ENCODE measurements at regions not wholly inside any gene's neighbourhood (a gene's known extent, or its start where the extent isn't known, plus 50 kb on each side); places are given as distances from the start of the nearest gene placed in this dataset.

GRCh38 chr4:79743014-79743413, 330.0 kb downstream of the ANTXR2 start:
- TF ChIP-seq, protein P1, sequence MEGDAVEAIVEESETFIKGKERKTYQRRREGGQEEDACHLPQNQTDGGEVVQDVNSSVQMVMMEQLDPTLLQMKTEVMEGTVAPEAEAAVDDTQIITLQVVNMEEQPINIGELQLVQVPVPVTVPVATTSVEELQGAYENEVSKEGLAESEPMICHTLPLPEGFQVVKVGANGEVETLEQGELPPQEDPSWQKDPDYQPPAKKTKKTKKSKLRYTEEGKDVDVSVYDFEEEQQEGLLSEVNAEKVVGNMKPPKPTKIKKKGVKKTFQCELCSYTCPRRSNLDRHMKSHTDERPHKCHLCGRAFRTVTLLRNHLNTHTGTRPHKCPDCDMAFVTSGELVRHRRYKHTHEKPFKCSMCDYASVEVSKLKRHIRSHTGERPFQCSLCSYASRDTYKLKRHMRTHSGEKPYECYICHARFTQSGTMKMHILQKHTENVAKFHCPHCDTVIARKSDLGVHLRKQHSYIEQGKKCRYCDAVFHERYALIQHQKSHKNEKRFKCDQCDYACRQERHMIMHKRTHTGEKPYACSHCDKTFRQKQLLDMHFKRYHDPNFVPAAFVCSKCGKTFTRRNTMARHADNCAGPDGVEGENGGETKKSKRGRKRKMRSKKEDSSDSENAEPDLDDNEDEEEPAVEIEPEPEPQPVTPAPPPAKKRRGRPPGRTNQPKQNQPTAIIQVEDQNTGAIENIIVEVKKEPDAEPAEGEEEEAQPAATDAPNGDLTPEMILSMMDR (IDR thresholded peaks at IDR 0.05; ENCODE audit: extremely low read depth in 1 of 2, insufficient read depth in 1 of 2, low read depth in 1 of 2, low read length in 2 of 2), result no peak
- no peak for TF ChIP-seq POLR2A (IDR thresholded peaks at IDR 0.05; ENCODE audit: low read depth, low read length)
- TF ChIP-seq POLR2AphosphoS5 (IDR thresholded peaks at IDR 0.05; ENCODE audit: insufficient read depth, low read depth, low read length), result no peak
- TF ChIP-seq EZH2 (IDR thresholded peaks at IDR 0.05; ENCODE audit: borderline replicate concordance, low read depth, low read length, severe bottlenecking), result no peak
- TF ChIP-seq, protein P2, sequence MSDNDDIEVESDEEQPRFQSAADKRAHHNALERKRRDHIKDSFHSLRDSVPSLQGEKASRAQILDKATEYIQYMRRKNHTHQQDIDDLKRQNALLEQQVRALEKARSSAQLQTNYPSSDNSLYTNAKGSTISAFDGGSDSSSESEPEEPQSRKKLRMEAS (IDR thresholded peaks at IDR 0.05; ENCODE audit: insufficient read depth, insufficient read length), result no peak
- TF ChIP-seq FOS (IDR thresholded peaks at IDR 0.05; ENCODE audit: borderline replicate concordance, insufficient read depth, low read length), result no peak
- no peak for TF ChIP-seq GATA2 (IDR thresholded peaks at IDR 0.05; ENCODE audit: insufficient read depth, insufficient read length, low read depth, low read length)
- TF ChIP-seq JUN (IDR thresholded peaks at IDR 0.05; ENCODE audit: borderline replicate concordance, insufficient read depth, insufficient read length, low read depth), result no peak
- no peak for TF ChIP-seq MYC (IDR thresholded peaks at IDR 0.05; ENCODE audit: low read depth, low read length)
